Osteocyte (in vitro differentiated cells): ENCODE measurements at regions not wholly inside any gene's neighbourhood (a gene's known extent, or its start where the extent isn't known, plus 50 kb on each side); places are given as distances from the start of the nearest gene placed in this dataset.

Experiments used
- DNase-seq: peaks from one replicate; pipeline ENCODE4 v3.0.0; 2021; ENCODE audit warnings: mixed read lengths; ENCODE audit not compliant: unreplicated experiment; ENCODE audit errors: extremely low spot score
- H3K27ac Mint-ChIP-seq: one replicate; pipeline ENCODE4 v1.8.0; 2021; ENCODE audit warnings: mild to moderate bottlenecking, mixed read lengths; ENCODE audit not compliant: unreplicated experiment
- H3K27me3 Mint-ChIP-seq: one replicate; pipeline ENCODE4 v1.8.0; 2021; ENCODE audit warnings: mixed read lengths; ENCODE audit not compliant: unreplicated experiment
- H3K36me3 Mint-ChIP-seq: one replicate; pipeline ENCODE4 v1.8.0; 2021; ENCODE audit warnings: mixed read lengths; ENCODE audit not compliant: unreplicated experiment
- H3K4me1 Mint-ChIP-seq: one replicate; pipeline ENCODE4 v1.8.0; 2021; ENCODE audit warnings: mixed read lengths; ENCODE audit not compliant: unreplicated experiment
- H3K4me3 Mint-ChIP-seq: one replicate; pipeline ENCODE4 v1.8.0; 2021; ENCODE audit warnings: mild to moderate bottlenecking, moderate library complexity, mixed read lengths; ENCODE audit not compliant: unreplicated experiment
- H3K9me3 Mint-ChIP-seq: one replicate; pipeline ENCODE4 v1.8.0; 2021; ENCODE audit warnings: mixed read lengths; ENCODE audit not compliant: unreplicated experiment
- CTCF ChIP-seq: fragments of 200-600 bp; sonication (generic); IDR thresholded peaks from 2 replicates; pipeline ENCODE4 v1.5.0; 2021; ENCODE audit warnings: antibody characterized with exemption, mild to moderate bottlenecking, moderate library complexity

DNA sequence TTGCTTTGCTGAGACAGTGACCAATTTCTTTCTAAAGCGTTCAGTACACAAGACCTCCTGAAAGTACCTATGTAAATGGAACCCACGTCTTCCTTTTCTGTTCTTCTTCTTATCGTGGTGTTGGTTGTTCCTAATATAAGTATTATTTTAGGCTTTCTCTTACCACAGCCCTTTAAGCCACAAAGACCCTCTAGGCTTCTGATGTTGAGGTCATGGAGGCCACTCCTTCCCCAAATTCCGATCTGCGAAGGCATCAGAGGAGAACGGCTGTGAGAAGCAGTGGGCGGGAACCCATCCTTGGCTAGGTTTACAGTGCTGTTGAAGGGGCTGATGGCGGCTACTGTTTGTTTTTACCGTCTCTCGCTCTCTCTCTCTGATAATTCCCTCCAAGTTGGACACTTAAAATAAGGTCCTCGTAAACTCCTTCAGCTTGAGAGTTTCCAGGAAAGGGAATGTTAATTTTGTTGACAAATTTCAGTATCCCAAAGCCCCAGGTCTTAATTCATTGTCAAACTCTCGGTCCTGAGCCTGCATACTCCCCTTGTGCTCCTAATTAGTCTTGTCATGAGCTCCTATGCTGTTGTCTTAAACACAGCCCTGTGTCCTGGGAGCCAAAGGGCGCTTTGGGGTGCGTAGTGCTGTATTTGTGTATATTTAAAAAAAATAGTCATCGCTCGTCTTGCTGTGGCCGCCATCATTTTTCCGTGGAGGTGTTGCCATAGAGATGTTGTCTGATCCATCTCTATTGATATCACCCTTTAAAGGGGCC, 178.8 kb downstream of the OPA1 start:
- no peak overlapping the region for H3K4me3 Mint-ChIP-seq
- no peaks in the 10 kb centered on the region for H3K36me3 Mint-ChIP-seq
- H3K9me3 Mint-ChIP-seq = no peaks in the 10 kb centered on the region
- DNase-seq = peak; percentile 63
- H3K4me1 Mint-ChIP-seq = peaks cover 5% of the 10 kb centered on the region
- peaks cover 70% of the 10 kb centered on the region for H3K27me3 Mint-ChIP-seq
- TF ChIP-seq CTCF = no peak
- H3K27ac Mint-ChIP-seq = no peak overlapping the region

DNA sequence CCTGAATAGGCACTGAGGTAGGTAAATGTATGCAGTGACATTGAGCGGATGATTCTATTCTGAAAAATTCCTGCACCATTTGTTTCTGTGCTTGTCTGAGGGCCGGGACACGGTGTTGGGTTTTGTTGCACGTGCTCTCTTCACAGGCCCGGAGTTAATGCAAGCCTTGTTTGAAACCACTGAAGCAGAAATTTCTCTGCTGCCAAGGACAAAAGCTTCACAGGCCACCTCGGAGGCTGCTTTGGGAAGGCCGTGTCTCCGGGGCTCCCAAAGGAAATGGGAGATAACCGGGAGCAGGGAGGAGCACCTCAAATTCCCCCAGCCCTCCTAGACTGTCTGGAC, 179.4 kb downstream of the OPA1 start:
- H3K27me3 Mint-ChIP-seq = peaks cover 70% of the 10 kb centered on the region
- DNase-seq = peak; percentile 40
- no peak for TF ChIP-seq CTCF
- H3K36me3 Mint-ChIP-seq = no peaks in the 10 kb centered on the region
- H3K27ac Mint-ChIP-seq = no peak overlapping the region
- H3K4me1 Mint-ChIP-seq = peaks cover 6% of the 10 kb centered on the region
- H3K9me3 Mint-ChIP-seq = no peaks in the 10 kb centered on the region
- no peak overlapping the region for H3K4me3 Mint-ChIP-seq

DNA sequence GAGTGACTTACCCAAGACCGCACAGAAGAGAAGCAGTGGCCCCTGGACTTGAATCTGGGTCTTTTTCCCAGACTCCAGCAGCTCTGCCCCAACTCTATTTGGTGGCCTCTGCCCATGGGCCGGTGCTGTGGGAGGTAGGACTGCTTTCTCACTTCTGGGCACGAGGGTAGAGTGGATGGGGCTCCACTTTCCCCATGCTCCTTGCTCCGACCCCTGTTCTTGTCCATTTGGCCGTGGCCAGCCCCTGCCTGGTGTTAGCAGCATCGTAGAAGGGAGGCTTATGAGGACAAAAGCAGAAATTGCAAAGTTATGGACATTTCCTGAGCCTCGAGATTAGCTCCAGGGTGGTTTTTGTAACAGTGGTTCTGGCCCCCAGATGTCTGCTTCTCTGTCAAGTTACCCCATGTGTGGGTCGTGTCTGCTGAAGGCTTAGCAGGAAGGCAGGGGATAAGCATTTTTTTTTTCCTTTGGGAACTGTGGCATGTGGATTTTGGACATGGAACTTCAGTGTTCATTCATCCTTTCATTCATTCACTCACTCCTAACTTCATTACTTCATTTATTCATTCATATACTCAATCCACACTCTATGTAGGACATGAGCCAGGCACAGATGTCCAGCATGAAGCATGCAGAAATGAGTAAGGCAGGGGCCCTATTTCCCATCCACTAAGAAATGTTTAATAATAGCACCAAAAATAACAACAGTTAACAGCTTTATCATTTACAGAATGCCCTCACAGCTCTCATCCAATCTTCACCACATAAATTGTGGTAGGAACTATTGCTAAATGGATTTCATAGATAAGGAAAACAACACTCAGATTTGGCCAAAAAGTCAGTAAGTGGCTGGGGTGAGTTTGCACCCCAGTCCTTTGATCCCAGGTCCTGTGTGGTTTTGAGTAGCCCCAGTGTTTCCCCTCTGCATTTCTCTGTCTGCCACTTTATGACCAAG, 180.5 kb downstream of the OPA1 start:
- Mint-ChIP-seq H3K4me3 (no peak overlapping the region), H3K9me3 (no peaks in the 10 kb centered on the region), H3K27ac (no peak overlapping the region), H3K4me1 (peaks cover 4% of the 10 kb centered on the region), H3K36me3 (no peaks in the 10 kb centered on the region), H3K27me3 (peaks cover 80% of the 10 kb centered on the region)
- DNase-seq = peak; percentile 67
- no peak for TF ChIP-seq CTCF

DNA sequence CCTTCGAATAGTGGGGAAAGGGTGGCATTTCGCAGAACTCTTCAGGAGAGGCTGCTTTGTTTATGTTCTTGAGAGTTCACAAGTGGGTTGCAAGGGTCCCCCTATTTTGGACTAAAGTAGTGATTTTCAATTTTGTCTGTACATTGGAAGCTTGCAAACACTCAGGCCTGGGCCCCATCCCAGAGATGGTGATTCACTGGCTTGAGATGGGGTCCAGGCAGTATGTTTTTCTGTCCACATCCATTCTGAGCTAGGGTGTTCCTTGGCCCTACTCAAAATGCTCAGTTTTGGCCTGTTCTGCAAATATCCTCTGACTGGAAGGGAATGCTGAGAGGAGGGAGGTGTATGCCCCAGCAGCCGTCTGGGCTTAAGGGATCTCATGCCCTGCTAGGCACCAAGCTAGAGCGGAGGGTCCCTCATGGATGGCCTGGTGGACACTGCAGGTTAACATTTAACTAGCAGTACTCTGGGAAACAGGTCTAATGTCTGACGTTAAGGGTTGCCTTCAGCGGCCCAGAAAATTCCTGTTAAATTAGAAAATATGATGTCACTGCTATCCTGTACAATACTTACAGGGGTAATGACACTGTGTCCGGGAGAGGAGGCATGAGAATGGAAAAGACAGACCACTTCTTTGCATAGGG, 181.4 kb downstream of the OPA1 start:
- Mint-ChIP-seq H3K9me3 (no peaks in the 10 kb centered on the region), H3K27me3 (peaks cover 88% of the 10 kb centered on the region), H3K27ac (no peak overlapping the region), H3K36me3 (no peaks in the 10 kb centered on the region), H3K4me1 (peaks cover 6% of the 10 kb centered on the region), H3K4me3 (no peak overlapping the region)
- no peak for TF ChIP-seq CTCF
- peak; percentile 48 for DNase-seq

GRCh38 chr3:193774916-193775285, 181.9 kb downstream of the OPA1 start:
- no peaks in the 10 kb centered on the region for H3K36me3 Mint-ChIP-seq
- no peaks in the 10 kb centered on the region for H3K9me3 Mint-ChIP-seq
- peak; percentile 54 for DNase-seq
- TF ChIP-seq CTCF = no peak
- peaks cover 93% of the 10 kb centered on the region for H3K27me3 Mint-ChIP-seq
- H3K4me3 Mint-ChIP-seq = no peak overlapping the region
- H3K27ac Mint-ChIP-seq = no peak overlapping the region
- peaks cover 6% of the 10 kb centered on the region for H3K4me1 Mint-ChIP-seq
